ENCODE measurements at regions not wholly inside any gene's neighbourhood (a gene's known extent, or its start where the extent isn't known, plus 50 kb on each side); places are given as distances from the start of the nearest gene placed in this dataset.
"Not testable (repeated sequence)": the region's sequence is repeated elsewhere in the genome, so short reads cannot be mapped to it uniquely, and the experiment has no call there.

DNA sequence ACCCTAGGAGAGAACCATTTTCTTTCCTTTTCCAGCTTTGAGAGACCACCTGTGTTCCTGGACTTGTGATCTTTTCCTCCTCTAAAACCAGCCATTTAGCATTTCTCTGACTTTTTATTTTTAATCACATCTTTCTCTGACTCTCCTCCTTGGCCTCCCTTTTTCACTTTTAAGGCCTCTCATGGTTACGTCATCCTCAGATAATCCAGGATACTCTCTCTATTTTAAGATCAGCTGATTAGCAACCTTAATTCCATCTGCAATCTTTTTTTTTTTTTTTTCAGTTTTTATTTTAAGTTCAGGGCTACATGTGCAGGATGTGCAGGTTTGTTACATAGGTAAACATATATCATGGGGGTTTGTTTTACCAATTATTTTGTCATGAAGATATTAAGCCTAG, 54.0 kb downstream of the RFPL4B start:
- no peak for ATAC-seq
- no peak overlapping the region for H3K27ac Mint-ChIP-seq
- no peak for DNase-seq
- no peaks in the 10 kb centered on the region for H3K9me3 Mint-ChIP-seq
- H3K27me3 Mint-ChIP-seq = peaks cover 7% of the 10 kb centered on the region
- no peak overlapping the region for H3K4me3 Mint-ChIP-seq
- no peaks in the 10 kb centered on the region for H3K36me3 Mint-ChIP-seq (ENCODE audit: low read depth)
- no peaks in the 10 kb centered on the region for H3K4me1 Mint-ChIP-seq

DNA sequence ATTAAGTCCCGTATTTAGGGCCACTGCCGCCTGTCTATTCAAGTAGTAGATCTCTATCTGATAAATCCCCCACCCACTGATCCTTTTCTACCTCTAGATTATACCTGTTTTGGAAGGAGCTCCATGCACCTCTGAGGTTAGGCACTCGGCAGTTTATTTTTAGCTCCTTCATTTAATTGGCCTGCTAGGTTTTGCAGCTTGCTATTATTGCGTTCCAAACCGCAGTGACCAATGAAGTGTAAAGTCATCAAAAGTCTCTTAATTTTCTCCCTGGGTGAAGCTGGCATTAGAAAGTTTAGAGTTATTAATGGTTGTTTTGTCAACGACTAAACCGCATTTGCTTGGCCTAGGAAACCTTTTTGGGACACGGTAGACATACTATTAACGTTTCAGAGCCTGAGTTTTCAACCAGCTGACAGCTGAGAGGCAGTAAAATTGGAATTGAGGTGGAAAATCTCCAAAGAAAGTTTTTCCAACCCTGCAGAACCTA, 60.0 kb downstream of the RFPL4B start:
- ATAC-seq = no peak
- H3K4me3 Mint-ChIP-seq = no peak overlapping the region

GRCh38 chr6:112408522-112408921, 61.4 kb downstream of the RFPL4B start:
- Mint-ChIP-seq H3K4me3 (no peak overlapping the region), H3K9me3 (no peaks in the 10 kb centered on the region), H3K36me3 (ENCODE audit: low read depth) (no peaks in the 10 kb centered on the region), H3K27ac (no peak overlapping the region), H3K27me3 (peaks cover 2% of the 10 kb centered on the region), H3K4me1 (no peaks in the 10 kb centered on the region)
- ATAC-seq (no peak), DNase-seq (no peak)

More for the DNA sequence above, 60.0 kb downstream of the RFPL4B start:
- no peak for DNase-seq
- Mint-ChIP-seq H3K27me3 (peaks cover 2% of the 10 kb centered on the region), H3K4me1 (no peaks in the 10 kb centered on the region), H3K9me3 (no peaks in the 10 kb centered on the region), H3K36me3 (ENCODE audit: low read depth) (no peaks in the 10 kb centered on the region), H3K27ac (no peak overlapping the region)

DNA sequence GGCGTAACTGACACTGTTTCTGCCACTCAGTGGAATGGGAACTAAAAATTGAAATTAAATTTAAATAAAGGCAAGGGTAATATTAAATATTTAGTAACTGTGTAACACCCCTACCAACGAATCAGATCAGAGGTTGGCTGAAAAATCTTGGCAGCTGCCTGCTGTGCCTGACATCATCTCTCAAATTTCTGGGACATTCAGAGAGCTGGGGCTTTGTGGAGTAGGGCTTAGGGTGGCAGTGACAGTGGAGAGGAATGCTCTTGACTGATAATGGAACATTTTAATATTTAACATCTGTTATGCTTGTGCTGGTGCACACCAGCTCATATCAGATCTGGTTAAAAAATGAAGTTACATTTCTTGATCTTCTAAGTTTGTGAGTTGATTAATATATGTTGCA, 62.2 kb downstream of the RFPL4B start:
- no peak for ATAC-seq
- no peak overlapping the region for H3K4me3 Mint-ChIP-seq
- no peaks in the 10 kb centered on the region for H3K36me3 Mint-ChIP-seq (ENCODE audit: low read depth)
- H3K9me3 Mint-ChIP-seq = no peaks in the 10 kb centered on the region
- DNase-seq = no peak
- H3K27ac Mint-ChIP-seq = no peak overlapping the region
- H3K27me3 Mint-ChIP-seq = peaks cover 2% of the 10 kb centered on the region
- no peaks in the 10 kb centered on the region for H3K4me1 Mint-ChIP-seq

DNA sequence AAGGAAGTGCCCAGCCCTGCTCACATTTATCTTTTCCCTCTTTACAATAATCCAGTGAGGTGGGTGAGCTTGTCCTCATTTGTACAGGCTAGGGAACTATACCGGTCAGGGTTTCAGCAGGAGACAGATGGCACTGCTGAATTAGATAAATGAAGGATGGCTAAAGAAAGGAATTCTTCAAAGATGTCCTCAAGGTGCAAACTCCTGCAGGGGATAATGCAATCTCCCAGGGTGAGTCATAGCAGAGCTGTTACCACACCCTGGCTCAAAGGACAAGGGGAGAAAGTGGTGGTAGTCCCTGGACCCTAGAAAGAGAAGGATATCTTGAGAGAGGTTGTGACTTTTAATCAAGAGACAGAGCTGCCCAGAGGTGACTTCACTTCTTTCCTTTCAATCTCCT, 66.7 kb downstream of the RFPL4B start:
- DNase-seq (no peak), ATAC-seq (no peak)
- H3K27me3 Mint-ChIP-seq = no peaks in the 10 kb centered on the region
- H3K36me3 Mint-ChIP-seq (ENCODE audit: low read depth) = no peaks in the 10 kb centered on the region
- H3K4me1 Mint-ChIP-seq = no peaks in the 10 kb centered on the region
- H3K4me3 Mint-ChIP-seq = no peak overlapping the region
- H3K9me3 Mint-ChIP-seq = no peaks in the 10 kb centered on the region
- no peak overlapping the region for H3K27ac Mint-ChIP-seq

GRCh38 chr6:112415366-112415765, 68.2 kb downstream of the RFPL4B start:
- DNase-seq = no peak
- Mint-ChIP-seq H3K36me3 (ENCODE audit: low read depth) (no peaks in the 10 kb centered on the region), H3K27me3 (no peaks in the 10 kb centered on the region), H3K4me1 (no peaks in the 10 kb centered on the region), H3K9me3 (no peaks in the 10 kb centered on the region), H3K4me3 (no peak overlapping the region), H3K27ac (no peak overlapping the region)
- no peak for ATAC-seq

DNA sequence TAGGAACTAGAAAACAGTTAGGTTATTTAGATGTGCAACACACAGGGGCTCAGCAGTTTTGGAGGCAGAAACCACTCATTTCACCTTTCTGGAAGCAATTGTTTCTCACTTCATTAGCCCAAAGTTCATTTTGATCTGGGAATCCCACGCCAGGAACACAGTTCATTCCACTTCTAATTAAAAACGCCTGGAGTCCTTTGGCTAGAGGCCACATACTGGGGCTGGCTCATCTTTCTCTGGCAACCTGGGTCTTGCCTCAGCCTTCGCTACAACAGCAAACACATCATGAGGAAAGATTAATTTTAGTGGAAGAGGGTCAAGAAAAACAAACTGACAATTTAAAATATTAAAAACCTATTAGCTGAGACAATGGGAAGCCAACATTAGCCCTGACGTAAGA, 69.7 kb downstream of the RFPL4B start:
- H3K36me3 Mint-ChIP-seq (ENCODE audit: low read depth) = no peaks in the 10 kb centered on the region
- ATAC-seq = no peak

GRCh38 chr6:112427011-112427410, 79.9 kb downstream of the RFPL4B start:
- not testable (repeated sequence) for H3K4me1 Mint-ChIP-seq; H3K27ac Mint-ChIP-seq; H3K4me3 Mint-ChIP-seq; ATAC-seq; H3K27me3 Mint-ChIP-seq; DNase-seq; H3K36me3 Mint-ChIP-seq (ENCODE audit: low read depth); H3K9me3 Mint-ChIP-seq

More for the DNA sequence above, 69.7 kb downstream of the RFPL4B start:
- no peaks in the 10 kb centered on the region for H3K9me3 Mint-ChIP-seq
- H3K27ac Mint-ChIP-seq = no peak overlapping the region
- no peak overlapping the region for H3K4me3 Mint-ChIP-seq
- H3K4me1 Mint-ChIP-seq = no peaks in the 10 kb centered on the region
- DNase-seq = no peak
- H3K27me3 Mint-ChIP-seq = peaks cover 3% of the 10 kb centered on the region

GRCh38 chr6:112427499-112427898, 80.4 kb downstream of the RFPL4B start:
- H3K27me3 Mint-ChIP-seq = no peaks in the 10 kb centered on the region
- no peaks in the 10 kb centered on the region for H3K4me1 Mint-ChIP-seq
- DNase-seq (no peak), ATAC-seq (no peak)
- peaks cover 5% of the 10 kb centered on the region for H3K9me3 Mint-ChIP-seq
- H3K4me3 Mint-ChIP-seq = no peak overlapping the region
- no peaks in the 10 kb centered on the region for H3K36me3 Mint-ChIP-seq (ENCODE audit: low read depth)
- no peak overlapping the region for H3K27ac Mint-ChIP-seq

DNA sequence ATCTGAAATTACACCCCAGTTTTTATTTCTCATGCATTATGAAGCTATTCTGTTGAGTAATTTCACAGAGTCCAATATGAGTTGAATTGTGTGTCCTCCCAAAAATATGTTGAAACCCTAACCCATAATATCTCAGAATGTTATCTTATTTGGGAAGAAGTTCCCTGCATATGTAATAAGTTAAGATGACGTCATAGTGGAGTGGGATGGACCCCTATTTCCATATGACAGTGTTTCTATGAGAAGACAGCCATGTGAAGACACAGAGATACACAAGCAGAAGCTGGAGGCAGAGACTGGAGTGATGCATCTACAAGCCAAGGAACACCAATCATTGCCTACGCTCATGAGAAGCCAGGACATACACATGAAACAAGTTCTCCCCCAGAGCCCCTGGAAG, 81.3 kb downstream of the RFPL4B start:
- H3K27ac Mint-ChIP-seq = no peak overlapping the region
- ATAC-seq = no peak
- no peaks in the 10 kb centered on the region for H3K27me3 Mint-ChIP-seq
- H3K36me3 Mint-ChIP-seq (ENCODE audit: low read depth) = no peaks in the 10 kb centered on the region
- no peaks in the 10 kb centered on the region for H3K4me1 Mint-ChIP-seq
- peaks cover 5% of the 10 kb centered on the region for H3K9me3 Mint-ChIP-seq
- no peak overlapping the region for H3K4me3 Mint-ChIP-seq
- DNase-seq = no peak

GRCh38 chr6:112429226-112429625, 82.1 kb downstream of the RFPL4B start:
- H3K27ac Mint-ChIP-seq = no peak overlapping the region
- no peaks in the 10 kb centered on the region for H3K36me3 Mint-ChIP-seq (ENCODE audit: low read depth)
- H3K9me3 Mint-ChIP-seq = peaks cover 5% of the 10 kb centered on the region
- DNase-seq (no peak), ATAC-seq (no peak)
- no peaks in the 10 kb centered on the region for H3K4me1 Mint-ChIP-seq
- no peaks in the 10 kb centered on the region for H3K27me3 Mint-ChIP-seq
- no peak overlapping the region for H3K4me3 Mint-ChIP-seq

- Mint-ChIP-seq H3K9me3 (no peaks in the 10 kb centered on the region), H3K27me3 (no peaks in the 10 kb centered on the region), H3K4me3 (no peak overlapping the region), H3K4me1 (no peaks in the 10 kb centered on the region), H3K27ac (no peak overlapping the region), H3K36me3 (ENCODE audit: low read depth) (no peaks in the 10 kb centered on the region)
- DNase-seq = no peak
- no peak for ATAC-seq
These were observed 84.7 kb downstream of the RFPL4B start for GRCh38 chr6:112431803-112432202.

DNA sequence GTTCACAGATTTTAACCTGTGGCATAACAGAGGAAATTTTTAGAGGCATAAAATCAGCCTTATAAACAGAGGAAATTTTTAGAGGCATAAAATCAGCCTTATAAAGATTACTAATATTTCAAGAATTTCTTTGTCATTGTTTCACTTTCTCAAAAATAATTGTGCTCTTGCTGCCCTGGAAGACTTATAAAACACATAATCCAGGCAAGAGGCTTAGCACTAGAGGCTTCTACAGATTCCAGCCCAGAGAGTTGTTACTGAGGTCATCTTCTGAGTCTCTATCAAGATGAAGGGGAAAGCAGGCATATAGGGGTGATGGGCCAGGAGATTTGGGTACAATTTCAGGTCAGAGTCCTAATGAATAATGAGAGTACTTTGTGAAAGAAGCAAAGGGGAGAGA, 85.7 kb downstream of the RFPL4B start:
- H3K27me3 Mint-ChIP-seq = no peaks in the 10 kb centered on the region
- DNase-seq (no peak), ATAC-seq (no peak)
- H3K9me3 Mint-ChIP-seq = no peaks in the 10 kb centered on the region
- H3K27ac Mint-ChIP-seq = no peak overlapping the region
- no peaks in the 10 kb centered on the region for H3K36me3 Mint-ChIP-seq (ENCODE audit: low read depth)
- no peaks in the 10 kb centered on the region for H3K4me1 Mint-ChIP-seq
- no peak overlapping the region for H3K4me3 Mint-ChIP-seq

- no peaks in the 10 kb centered on the region for H3K27me3 Mint-ChIP-seq
- DNase-seq (no peak), ATAC-seq (no peak)
- no peaks in the 10 kb centered on the region for H3K4me1 Mint-ChIP-seq
- no peak overlapping the region for H3K27ac Mint-ChIP-seq
- no peak overlapping the region for H3K4me3 Mint-ChIP-seq
- H3K36me3 Mint-ChIP-seq (ENCODE audit: low read depth) = no peaks in the 10 kb centered on the region
- no peaks in the 10 kb centered on the region for H3K9me3 Mint-ChIP-seq
These were observed 86.3 kb downstream of the RFPL4B start for GRCh38 chr6:112433457-112433856.

DNA sequence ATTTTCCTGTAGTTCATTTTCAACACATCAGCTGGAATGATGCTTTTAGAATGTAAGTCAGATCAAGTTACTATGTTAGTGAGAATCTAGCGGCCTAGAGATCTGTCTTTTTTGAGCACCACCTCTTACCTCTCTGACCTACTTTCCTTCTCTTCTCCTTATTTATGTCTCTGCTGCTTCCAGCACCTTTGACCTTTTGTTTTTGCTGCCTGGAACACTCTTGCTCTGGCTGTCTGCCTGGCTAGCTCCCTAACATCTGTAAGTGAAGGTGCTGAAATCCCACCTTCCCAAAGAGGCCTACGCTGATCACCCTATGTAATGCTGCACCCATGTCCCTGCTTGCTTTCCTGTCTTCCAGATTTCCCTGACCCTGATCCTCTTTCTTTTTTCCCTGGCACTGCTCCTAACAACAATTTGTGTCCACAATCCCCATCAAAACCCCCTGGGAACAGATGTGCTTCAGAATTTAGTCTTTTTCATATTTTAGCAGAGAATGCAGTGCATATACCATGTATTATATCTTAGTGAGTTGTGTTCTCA, 87.8 kb downstream of the RFPL4B start:
- no peak for DNase-seq
- ATAC-seq = no peak
- no peak overlapping the region for H3K4me3 Mint-ChIP-seq
- no peaks in the 10 kb centered on the region for H3K4me1 Mint-ChIP-seq
- H3K9me3 Mint-ChIP-seq = no peaks in the 10 kb centered on the region
- H3K36me3 Mint-ChIP-seq (ENCODE audit: low read depth) = no peaks in the 10 kb centered on the region
- no peaks in the 10 kb centered on the region for H3K27me3 Mint-ChIP-seq
- no peak overlapping the region for H3K27ac Mint-ChIP-seq

GRCh38 chr6:112437058-112437457, 89.9 kb downstream of the RFPL4B start:
- DNase-seq (no peak), ATAC-seq (no peak)
- no peak overlapping the region for H3K27ac Mint-ChIP-seq
- no peak overlapping the region for H3K4me3 Mint-ChIP-seq
- no peaks in the 10 kb centered on the region for H3K4me1 Mint-ChIP-seq
- H3K36me3 Mint-ChIP-seq (ENCODE audit: low read depth) = no peaks in the 10 kb centered on the region
- H3K27me3 Mint-ChIP-seq = no peaks in the 10 kb centered on the region
- H3K9me3 Mint-ChIP-seq = no peaks in the 10 kb centered on the region
